Spinal cord (tissue), 9 donors: ENCODE measurements at regions not wholly inside any gene's neighbourhood (a gene's known extent, or its start where the extent isn't known, plus 50 kb on each side); places are given as distances from the start of the nearest gene placed in this dataset.

Experiments used
- DNase-seq, 6 donors: peaks; one replicate each; pipeline versions ENCODE4 v3.0.0 to v3.0.0-alpha.2; 2013 to 2015; ENCODE audit warnings: low spot score in 6 of 6, low read depth in 4 of 6
- H3K27ac ChIP-seq: one replicate; pipeline ENCODE4 v1.5.1; 2013; ENCODE audit warnings: low read depth, low read length, control low read depth
- H3K27me3 ChIP-seq: one replicate; pipeline ENCODE4 v1.6.1; 2013; ENCODE audit warnings: low read length; ENCODE audit not compliant: control insufficient read depth, insufficient read depth
- H3K36me3 ChIP-seq: one replicate; pipeline ENCODE4 v1.6.1; 2013; ENCODE audit warnings: low read length; ENCODE audit not compliant: control insufficient read depth, insufficient read depth
- H3K4me1 ChIP-seq: one replicate; pipeline ENCODE4 v1.6.1; 2013; ENCODE audit warnings: low read length; ENCODE audit not compliant: control insufficient read depth, insufficient read depth
- H3K4me3 ChIP-seq: one replicate; pipeline ENCODE4 v1.5.1; 2013; ENCODE audit warnings: low read depth, low read length, control low read depth
- H3K9me3 ChIP-seq: one replicate; pipeline ENCODE4 v1.6.1; 2013; ENCODE audit warnings: low read length; ENCODE audit not compliant: control insufficient read depth, insufficient read depth
- WGBS: methylation state at CpG from one replicate; pipeline ENCODE4 v1.1.5; 2013; ENCODE audit warnings: missing lambda C conversion rate; ENCODE audit not compliant: insufficient coverage; 5-methylcytosine and 5-hydroxymethylcytosine counted together
- donor health status: healthy.

GRCh38 chr13:22110368-22110767 is 439.5 kb downstream of the FGF9 start:
- 89% methylated on average over 2 of the region's 6 CpGs for WGBS
- Histone ChIP-seq H3K4me1 (no peaks in the 10 kb centered on the region), H3K27ac (no peak overlapping the region), H3K4me3 (no peak overlapping the region), H3K27me3 (no peaks in the 10 kb centered on the region), H3K9me3 (peaks cover 1% of the 10 kb centered on the region), H3K36me3 (no peaks in the 10 kb centered on the region)
- no peak for DNase-seq

DNA sequence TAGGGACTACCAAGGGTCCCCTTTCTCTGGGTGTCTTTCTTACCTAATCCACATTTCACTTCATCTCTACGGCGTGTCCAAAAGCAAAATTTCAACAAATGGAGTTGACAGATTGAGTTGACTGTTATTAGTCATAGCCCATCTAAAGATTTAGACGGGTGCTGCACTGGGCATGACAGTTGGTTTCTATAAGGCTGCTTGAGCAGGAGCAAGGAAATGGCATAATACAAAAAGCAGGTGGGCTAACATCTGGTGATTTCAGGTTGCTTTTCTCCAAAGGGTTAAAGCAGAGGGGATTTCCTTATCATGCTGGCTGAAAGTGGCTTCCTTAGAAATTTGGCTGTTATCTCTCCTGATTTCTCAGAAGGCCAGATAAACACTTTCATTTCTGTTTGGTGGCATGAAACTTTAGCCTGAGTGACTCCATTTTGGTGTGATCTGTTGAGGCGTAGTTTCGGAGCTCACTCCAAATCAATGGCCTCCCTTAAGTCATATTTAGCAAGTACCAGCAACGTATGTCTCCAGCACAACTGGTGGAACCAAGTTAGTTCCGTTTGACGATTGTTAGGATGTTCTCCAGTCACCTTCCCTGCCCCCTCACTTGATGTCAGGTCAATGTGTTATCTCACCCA is 440.4 kb downstream of the FGF9 start:
- Histone ChIP-seq H3K9me3 (peaks cover 1% of the 10 kb centered on the region), H3K27ac (no peak overlapping the region), H3K4me1 (no peaks in the 10 kb centered on the region), H3K36me3 (no peaks in the 10 kb centered on the region), H3K27me3 (no peaks in the 10 kb centered on the region), H3K4me3 (no peak overlapping the region)
- WGBS = 94% methylated on average over 6 of the region's 8 CpGs
- DNase-seq = no peak

GRCh38 chr13:22111961-22112360 is 441.1 kb downstream of the FGF9 start:
- Histone ChIP-seq H3K36me3 (no peaks in the 10 kb centered on the region), H3K27ac (no peak overlapping the region), H3K4me1 (no peaks in the 10 kb centered on the region), H3K4me3 (no peak overlapping the region), H3K27me3 (no peaks in the 10 kb centered on the region), H3K9me3 (peaks cover 1% of the 10 kb centered on the region)
- 91% methylated on average over 8 of the region's 11 CpGs for WGBS
- DNase-seq = no peak

DNA sequence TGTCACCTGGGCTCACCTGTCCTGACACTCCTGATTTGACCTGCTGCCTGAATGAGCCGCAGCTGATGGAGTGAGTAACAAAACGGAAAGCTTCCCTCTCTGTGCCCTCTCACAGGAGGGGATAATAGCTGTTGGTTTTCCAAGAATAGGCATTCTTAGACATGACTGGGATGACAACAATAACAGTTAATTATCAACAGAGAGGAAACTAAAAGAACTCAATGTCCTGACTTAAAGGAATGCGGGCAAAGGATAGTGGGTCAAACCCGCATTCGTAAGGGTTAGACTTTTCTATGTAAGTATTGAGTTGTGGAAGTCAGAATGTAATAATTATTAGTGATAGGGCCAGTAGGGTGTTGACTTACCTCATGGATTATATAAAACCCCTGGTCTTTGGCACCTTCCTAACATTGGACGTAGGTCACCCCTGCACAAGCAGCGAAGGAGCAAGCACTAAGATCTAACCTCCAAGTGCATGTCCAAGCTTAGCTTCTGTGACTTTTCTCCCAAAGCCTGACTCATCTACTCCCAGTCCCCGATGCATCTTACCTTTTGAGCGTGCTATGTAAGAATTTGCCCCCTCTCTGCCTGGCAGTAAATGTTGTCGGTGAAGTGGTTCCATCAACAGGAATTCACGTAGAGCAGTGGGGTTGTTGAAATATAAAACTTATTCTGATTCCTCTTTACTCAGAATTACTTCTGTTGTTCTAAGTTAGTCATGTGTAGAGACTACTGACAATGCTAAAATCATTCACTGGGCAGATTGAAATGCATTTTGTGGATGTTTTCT is 442.3 kb downstream of the FGF9 start:
- whole genome bisulfite sequencing = 92% methylated on average over 2 of the region's 11 CpGs
- no peak for DNase-seq
- Histone ChIP-seq H3K4me1 (no peaks in the 10 kb centered on the region), H3K27ac (no peak overlapping the region), H3K27me3 (no peaks in the 10 kb centered on the region), H3K36me3 (no peaks in the 10 kb centered on the region), H3K9me3 (peaks cover 1% of the 10 kb centered on the region), H3K4me3 (no peak overlapping the region)

DNA sequence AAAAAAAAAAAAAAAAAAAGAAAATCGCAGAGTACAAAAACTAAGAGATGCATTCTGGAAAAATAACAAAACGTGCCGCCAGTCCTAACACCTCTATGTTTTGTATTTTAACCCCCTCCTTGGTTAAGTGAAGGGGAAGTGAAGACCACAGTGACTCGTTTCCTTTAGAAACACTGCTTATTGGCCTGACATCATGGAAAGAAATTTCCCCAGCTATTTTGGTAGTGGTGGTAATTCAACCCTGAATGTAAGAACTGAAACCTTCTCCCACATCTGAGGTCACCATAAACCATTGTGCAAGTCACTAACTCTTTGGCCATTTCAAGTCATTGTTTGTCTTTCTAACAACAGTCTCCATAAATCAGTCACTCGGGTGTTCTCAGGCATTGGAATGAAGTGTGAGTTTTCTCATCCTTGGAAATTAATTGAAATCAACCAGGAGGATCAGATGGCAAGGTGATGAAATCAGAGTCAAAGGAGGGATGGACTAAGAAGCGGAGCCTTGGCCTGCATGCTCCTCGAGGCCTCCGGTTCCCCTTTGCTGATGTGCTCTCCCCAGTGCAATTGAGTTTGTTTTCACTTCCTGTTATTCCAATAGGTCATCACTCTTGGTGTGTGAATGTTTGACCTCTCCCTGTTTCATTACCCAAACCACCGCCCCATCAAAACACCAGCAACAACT is 443.9 kb downstream of the FGF9 start:
- WGBS = no CpG with 5 or more reads among the region's 9 CpGs
- no peaks in the 10 kb centered on the region for H3K27me3 ChIP-seq
- H3K27ac ChIP-seq = no peak overlapping the region
- H3K36me3 ChIP-seq = no peaks in the 10 kb centered on the region
- no peaks in the 10 kb centered on the region for H3K4me1 ChIP-seq
- no peak for DNase-seq
- H3K4me3 ChIP-seq = no peak overlapping the region
- H3K9me3 ChIP-seq = peaks cover 1% of the 10 kb centered on the region

- Histone ChIP-seq H3K4me3 (no peak overlapping the region), H3K27me3 (no peaks in the 10 kb centered on the region), H3K36me3 (no peaks in the 10 kb centered on the region), H3K9me3 (no peaks in the 10 kb centered on the region), H3K27ac (no peak overlapping the region), H3K4me1 (no peaks in the 10 kb centered on the region)
- 75% methylated on average over 1 of the region's 3 CpGs for WGBS
- no peak for DNase-seq
Measured at GRCh38 chr13:22118158-22118557, 447.3 kb downstream of the FGF9 start.

- H3K36me3 ChIP-seq = no peaks in the 10 kb centered on the region
- no peak overlapping the region for H3K27ac ChIP-seq
- no peaks in the 10 kb centered on the region for H3K4me1 ChIP-seq
- WGBS = 91% methylated on average over 4 of the region's 7 CpGs
- DNase-seq = no peak
- no peaks in the 10 kb centered on the region for H3K27me3 ChIP-seq
- H3K4me3 ChIP-seq = no peak overlapping the region
- no peaks in the 10 kb centered on the region for H3K9me3 ChIP-seq
Measured at GRCh38 chr13:22120646-22121045, 449.8 kb downstream of the FGF9 start.

- Histone ChIP-seq H3K27ac (no peak overlapping the region), H3K27me3 (no peaks in the 10 kb centered on the region), H3K36me3 (no peaks in the 10 kb centered on the region), H3K4me1 (no peaks in the 10 kb centered on the region), H3K9me3 (no peaks in the 10 kb centered on the region), H3K4me3 (no peak overlapping the region)
- no peak for DNase-seq
- WGBS = 68% methylated on average over 8 of the region's 10 CpGs
Measured at GRCh38 chr13:22121146-22121739, 450.4 kb downstream of the FGF9 start.

GRCh38 chr13:22126433-22127021 is 455.7 kb downstream of the FGF9 start:
- 0% methylated on average over 1 of the region's 2 CpGs for WGBS
- no peaks in the 10 kb centered on the region for H3K27me3 ChIP-seq
- H3K27ac ChIP-seq = no peak overlapping the region
- no peaks in the 10 kb centered on the region for H3K4me1 ChIP-seq
- no peaks in the 10 kb centered on the region for H3K36me3 ChIP-seq
- DNase-seq = no peak
- no peaks in the 10 kb centered on the region for H3K9me3 ChIP-seq
- H3K4me3 ChIP-seq = no peak overlapping the region
